GM18508 (cell line): ENCODE measurements at regions not wholly inside any gene's neighbourhood (a gene's known extent, or its start where the extent isn't known, plus 50 kb on each side); places are given as distances from the start of the nearest gene placed in this dataset.

Experiments used
- ATAC-seq: cut with Tn5 transposase; IDR thresholded peaks from one replicate; pipeline ENCODE4 v1.9.1; 2021; ENCODE audit warnings: moderate number of reproducible peaks; ENCODE audit not compliant: insufficient read depth, unreplicated experiment

DNA sequence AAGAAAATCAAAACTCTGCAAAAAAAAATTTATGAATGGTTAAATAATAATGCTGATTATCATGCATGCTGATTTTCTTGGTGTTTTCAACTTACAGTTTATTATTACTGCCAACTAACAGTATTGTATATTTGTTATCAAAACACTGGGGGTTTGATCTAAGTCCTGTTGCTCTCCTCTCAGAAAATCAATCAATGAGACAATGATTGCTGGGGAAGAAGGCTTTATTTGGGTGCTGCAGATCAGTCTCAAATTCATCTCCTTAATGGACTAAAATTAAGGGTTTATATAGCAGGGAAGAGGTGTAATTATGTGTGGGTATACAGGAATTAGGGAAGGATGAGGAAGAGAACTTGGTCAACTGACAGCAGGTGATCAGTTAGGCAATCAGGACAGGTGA is 565.5 kb upstream of the CDH6 start:
- ATAC-seq: no peak

DNA sequence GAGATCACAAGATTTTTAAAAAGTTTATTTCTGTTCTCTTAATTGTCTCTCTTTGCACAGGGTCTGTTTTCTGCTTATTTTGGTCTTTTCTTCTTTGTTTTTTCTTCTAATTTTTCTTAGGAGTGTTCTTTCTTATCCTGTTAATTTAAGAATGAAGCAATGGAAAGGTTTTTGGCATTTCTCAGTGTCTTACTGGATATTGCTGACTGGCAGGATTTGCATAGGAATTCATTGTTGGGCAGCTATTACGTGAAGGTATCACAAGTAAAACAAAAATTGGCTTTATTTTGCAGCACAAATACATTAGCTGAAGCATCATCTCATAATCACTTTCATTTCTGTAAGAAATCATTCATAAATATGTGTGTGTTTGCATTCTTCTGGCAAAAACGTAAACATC is 566.9 kb upstream of the CDH6 start:
- ATAC-seq: no peak

DNA sequence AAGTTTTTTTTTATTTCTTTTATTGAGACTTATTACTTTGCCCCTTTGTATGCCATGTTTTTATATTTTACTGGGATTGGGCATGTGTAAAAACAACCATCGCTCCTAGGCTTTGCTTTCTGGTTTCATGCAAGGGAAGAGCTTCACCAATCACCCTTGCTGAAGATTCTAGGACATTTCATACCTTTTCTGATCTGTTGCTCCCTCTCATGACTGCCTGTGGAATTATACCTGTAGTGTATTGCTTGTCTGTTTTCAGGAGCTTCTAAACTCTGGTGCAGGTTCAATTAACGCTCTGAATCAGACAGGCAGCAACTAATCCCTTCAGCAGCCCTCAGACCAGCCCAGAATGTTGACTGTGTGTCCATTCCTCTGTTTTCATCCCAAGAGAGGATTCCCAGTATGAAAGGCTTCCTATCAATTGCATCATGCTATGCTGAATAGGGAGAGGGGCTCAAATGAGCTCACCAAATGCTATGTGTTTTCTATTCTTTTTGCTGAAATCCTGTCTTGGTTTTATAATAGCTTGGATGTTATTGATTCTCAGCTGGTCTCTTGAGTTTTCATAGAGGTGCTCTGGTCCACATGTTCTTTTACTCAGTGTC is 572.9 kb upstream of the CDH6 start:
- no peak for ATAC-seq

DNA sequence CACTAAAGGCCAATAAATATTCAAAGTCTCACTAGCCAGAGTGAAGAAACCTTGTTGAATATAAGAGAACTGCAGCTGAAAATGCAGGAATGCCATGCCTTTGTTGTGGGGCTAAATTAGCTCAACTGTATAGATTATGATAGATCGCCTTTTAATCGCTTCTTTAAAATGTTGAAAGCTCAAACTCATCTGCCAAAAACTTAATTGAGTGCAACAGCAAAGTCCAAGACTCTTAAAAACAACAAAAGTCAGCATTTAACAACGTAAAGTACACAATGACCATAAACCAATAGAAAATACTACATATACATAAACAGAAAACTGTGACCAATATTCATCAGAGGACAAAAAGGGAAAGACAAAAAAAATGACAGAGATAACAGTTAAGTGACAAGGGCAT is 585.0 kb upstream of the CDH6 start:
- no peak for ATAC-seq

GRCh38 chr5:30607301-30607894 is 586.1 kb upstream of the CDH6 start:
- ATAC-seq: no peak

GRCh38 chr5:30605693-30606268 is 587.7 kb upstream of the CDH6 start:
- ATAC-seq: no peak

DNA sequence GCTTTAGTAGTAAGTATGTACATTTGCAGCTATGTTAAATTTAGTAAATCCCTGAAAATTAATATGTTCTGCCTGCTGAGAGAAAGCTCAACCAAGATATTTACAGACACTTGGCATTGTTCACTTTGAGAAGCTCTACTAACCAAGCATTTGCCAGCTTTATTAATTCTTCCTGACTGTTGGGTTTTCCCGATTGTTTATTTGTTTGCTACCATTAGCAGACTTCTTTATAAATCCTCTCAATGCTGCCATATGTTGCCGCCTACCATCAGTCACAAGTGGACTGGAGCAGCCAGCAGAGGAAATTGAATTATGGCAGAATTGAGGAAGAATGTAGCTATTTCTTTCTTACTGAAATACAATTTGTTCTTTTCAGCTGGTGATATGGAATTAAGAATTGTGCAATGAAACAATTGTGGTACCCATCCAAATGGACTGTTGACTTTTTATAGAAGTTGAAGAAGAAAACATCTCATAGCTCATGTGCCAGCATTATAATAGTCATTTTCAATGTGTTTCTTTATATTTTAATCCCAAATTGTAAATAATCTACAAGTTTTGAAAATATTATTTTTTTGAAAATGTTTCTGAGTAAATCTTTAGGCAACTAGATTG is 588.7 kb upstream of the CDH6 start:
- no peak for ATAC-seq

DNA sequence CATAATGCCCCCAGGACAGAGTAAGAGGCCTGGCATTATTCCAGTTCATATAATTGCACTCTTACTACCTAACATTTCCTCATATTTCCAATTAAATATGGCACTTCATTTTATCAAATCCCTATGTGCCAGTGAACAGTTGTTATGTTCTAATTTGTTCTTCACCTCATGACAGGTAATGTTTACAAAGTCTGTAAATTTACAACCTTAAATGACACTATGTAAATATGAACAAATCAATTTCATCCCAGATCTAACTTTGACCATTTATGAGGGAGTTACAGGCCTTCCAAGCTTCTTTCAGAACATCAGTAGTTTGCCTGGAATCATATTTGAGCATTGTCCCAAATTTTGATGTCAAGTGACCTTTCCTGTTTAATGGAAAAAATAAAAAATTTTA is 592.6 kb upstream of the CDH6 start:
- ATAC-seq: no peak

GRCh38 chr5:30596495-30597064 is 596.9 kb upstream of the CDH6 start:
- ATAC-seq: no peak

- no peak for ATAC-seq
Measured at GRCh38 chr5:30594331-30594730, 599.2 kb upstream of the CDH6 start.

- ATAC-seq: no peak
Measured at GRCh38 chr5:30592833-30593232, 600.7 kb upstream of the CDH6 start.

GRCh38 chr5:30581198-30581935 is 612.1 kb upstream of the CDH6 start:
- ATAC-seq: no peak

DNA sequence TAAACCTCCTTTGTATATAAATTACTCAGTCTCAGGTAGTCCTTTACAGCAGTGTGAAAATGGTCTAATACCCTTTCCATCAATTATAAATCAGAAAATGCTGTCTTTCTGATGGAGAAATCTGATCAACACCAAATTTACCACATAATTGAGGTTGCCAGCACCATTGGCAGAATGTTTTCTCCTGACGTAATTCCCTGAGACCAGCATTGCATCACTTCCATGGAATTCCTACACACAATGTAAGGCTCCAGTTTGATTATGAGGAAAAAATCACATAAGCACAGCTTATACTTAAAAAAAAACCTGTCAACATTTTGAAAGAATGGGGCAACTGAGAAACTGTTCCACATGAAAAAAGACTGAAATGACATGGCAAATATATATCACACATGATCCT is 618.7 kb upstream of the CDH6 start:
- no peak for ATAC-seq

GRCh38 chr5:30572279-30572678 is 621.2 kb upstream of the CDH6 start:
- no peak for ATAC-seq

- ATAC-seq: no peak
Measured at GRCh38 chr5:30561771-30562170, 631.7 kb upstream of the CDH6 start.

DNA sequence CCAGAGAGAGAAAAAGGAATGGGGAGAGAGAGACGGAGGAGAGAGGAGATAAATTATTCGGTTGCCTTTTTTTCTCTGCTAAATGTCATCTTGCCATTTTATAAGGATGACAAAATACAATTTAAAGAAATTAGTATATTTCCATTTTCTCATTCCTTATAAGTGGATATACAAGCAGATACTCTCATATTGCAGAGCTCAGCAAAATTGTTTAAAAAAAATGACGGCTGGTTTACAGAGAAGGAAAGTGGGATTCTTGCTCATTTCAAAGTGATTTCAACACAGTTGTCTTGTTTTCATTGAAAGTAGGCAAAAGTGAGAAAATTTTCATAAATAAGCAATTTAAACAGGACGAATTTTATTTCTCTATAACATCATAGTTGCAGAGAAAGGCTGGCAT is 641.9 kb upstream of the CDH6 start:
- ATAC-seq: no peak

- no peak for ATAC-seq
Measured at GRCh38 chr5:30548580-30549305, 644.7 kb upstream of the CDH6 start.

DNA sequence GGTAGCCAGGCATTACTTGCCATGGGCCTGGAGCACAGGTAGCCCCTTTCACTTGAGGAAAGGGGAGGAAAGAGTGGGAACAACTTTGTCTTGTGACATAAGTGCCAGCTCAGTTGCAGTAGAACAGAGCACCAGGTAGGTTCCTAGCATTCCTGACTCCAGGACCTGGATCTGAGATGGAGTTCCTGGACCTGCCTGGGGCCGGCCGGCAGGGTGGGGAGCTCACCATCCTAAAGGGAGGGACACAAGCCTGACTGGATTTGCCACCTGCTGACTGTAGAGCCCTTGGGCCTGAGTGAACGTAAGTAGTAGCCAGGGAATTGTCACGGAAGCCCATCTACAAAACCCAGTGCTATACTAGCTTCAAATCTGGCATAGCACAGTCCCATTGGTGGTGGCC is 653.3 kb upstream of the CDH6 start:
- ATAC-seq: no peak

DNA sequence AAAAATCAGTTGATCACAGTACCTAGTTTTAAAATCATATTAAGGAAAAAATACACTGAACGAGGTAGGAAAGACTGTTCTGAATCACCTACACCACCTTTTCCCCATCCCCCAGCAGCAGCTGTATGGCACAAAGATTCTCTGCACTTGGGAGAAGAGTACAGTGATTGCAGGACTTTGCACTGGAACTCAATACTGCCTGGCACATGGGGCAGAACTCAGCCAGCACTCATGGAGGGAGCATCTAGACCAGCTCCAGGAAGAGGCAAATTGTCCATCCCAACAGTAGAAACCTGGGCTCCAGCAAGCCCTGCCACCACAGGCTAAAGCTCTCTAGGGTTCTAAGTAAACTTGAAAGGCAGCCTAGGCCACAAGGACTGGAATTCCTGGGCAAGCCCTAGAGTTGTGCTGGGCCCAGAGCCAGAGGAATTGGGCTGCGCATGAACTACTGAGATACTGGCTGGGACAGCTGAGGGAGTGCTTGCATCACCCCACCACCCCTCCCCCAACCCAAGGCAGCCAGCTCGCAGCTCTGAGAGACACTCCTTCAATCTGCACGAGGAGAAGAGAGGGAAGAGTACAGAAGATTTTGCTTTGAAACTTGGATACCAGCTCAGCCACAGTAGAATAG is 654.4 kb upstream of the CDH6 start:
- ATAC-seq: no peak

GRCh38 chr5:30525353-30525752 is 668.1 kb upstream of the CDH6 start:
- ATAC-seq: no peak
